ENCODE measurements at regions not wholly inside any gene's neighbourhood (a gene's known extent, or its start where the extent isn't known, plus 50 kb on each side); places are given as distances from the start of the nearest gene placed in this dataset.

DNA sequence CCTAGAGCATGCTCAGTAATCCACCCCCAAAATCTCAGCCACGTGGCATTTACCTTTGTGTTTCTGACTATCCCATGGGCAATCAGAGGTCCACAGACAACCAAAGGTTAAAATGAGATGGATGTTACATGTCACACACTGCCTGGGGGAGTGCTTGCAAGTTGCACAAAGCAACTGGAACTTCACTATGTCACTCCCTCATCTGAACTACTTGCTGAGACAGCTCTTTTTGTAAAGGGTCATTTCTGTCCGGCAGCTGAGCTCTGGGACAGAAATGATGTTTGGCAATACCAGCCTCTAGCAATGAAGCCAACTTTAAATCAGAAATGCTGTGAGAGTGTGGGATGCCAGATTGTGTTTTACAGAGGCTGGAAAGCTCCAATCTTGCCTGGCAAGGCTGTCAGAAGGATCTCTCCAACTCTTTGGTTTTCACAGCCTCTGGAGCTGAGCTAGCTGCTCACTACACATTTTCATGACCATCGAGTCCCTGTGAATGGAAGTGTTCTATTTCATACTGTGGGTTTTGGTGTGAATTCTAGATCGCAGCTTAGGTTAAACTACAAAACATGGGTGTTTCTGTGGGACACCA is 66.3 kb upstream of the TMEM215 start:
- TF ChIP-seq, protein P1, sequence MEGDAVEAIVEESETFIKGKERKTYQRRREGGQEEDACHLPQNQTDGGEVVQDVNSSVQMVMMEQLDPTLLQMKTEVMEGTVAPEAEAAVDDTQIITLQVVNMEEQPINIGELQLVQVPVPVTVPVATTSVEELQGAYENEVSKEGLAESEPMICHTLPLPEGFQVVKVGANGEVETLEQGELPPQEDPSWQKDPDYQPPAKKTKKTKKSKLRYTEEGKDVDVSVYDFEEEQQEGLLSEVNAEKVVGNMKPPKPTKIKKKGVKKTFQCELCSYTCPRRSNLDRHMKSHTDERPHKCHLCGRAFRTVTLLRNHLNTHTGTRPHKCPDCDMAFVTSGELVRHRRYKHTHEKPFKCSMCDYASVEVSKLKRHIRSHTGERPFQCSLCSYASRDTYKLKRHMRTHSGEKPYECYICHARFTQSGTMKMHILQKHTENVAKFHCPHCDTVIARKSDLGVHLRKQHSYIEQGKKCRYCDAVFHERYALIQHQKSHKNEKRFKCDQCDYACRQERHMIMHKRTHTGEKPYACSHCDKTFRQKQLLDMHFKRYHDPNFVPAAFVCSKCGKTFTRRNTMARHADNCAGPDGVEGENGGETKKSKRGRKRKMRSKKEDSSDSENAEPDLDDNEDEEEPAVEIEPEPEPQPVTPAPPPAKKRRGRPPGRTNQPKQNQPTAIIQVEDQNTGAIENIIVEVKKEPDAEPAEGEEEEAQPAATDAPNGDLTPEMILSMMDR (IDR thresholded peaks at IDR 0.05; ENCODE audit: low read depth, low read length) = no peak
- TF ChIP-seq POLR2A (IDR thresholded peaks at IDR 0.05; ENCODE audit: extremely low read depth, insufficient read length) = no peak
- TF ChIP-seq, protein P2, sequence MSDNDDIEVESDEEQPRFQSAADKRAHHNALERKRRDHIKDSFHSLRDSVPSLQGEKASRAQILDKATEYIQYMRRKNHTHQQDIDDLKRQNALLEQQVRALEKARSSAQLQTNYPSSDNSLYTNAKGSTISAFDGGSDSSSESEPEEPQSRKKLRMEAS (IDR thresholded peaks at IDR 0.05; ENCODE audit: low read depth, low read length) = no peak
- TF ChIP-seq MYC (IDR thresholded peaks at IDR 0.05; ENCODE audit: low read depth, low read length) = no peak
- no peak for DNase-seq (ENCODE audit: low read depth)
- no peak overlapping the region for H3K4me3 ChIP-seq (ENCODE audit: low read depth, low read length)

DNA sequence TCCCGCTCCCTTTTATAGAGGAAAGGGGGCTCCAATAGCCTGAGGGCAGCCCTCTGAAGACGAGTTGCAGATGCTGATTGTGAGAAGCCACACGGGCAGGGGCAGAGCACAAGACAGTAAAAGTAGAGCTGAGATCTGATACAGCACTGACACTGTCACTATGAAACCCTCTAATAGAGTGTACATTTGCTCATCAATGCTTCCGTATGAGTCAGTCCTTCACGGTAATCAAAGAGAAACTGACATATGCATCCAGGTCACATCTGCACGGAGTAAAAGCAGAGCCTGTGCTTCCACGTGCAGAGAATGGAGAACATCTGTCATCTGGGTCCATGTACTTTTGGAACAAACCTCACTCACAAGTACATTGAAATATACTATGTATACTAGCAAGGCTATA is 60.6 kb upstream of the TMEM215 start:
- TF ChIP-seq, protein P2 (IDR thresholded peaks at IDR 0.05; ENCODE audit: low read depth, low read length) = no peak
- TF ChIP-seq POLR2A (IDR thresholded peaks at IDR 0.05; ENCODE audit: extremely low read depth, insufficient read length) = no peak
- TF ChIP-seq MYC (IDR thresholded peaks at IDR 0.05; ENCODE audit: low read depth, low read length) = no peak
- TF ChIP-seq, protein P1 (IDR thresholded peaks at IDR 0.05; ENCODE audit: low read depth, low read length) = no peak
- DNase-seq (ENCODE audit: low read depth) = no peak
- no peak overlapping the region for H3K4me3 ChIP-seq (ENCODE audit: low read depth, low read length)

DNA sequence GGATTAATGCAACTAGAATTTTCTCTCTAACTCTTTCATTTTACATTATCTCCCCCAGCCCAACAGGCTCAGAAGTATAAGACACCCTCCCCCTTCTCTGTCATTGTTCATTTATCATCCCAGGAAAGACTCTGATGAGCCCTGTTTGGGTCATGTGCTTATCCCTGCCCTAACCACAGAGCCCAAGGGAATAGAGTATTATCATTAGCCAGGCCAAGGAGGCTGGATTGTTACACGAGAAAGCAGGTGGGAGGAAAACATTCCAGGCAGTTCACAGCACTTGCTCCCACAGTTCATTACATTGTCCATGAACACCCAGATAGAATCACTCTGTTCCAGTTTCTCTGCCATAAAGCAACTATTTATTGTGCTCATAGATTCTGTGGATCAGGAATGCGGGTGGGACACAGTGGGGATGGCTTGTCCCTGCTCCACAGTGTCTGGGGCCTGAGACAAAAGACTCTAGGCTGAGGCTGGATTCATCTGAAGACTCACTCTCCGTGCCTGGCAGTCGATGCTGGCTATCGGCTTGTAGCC is 59.5 kb upstream of the TMEM215 start:
- TF ChIP-seq, protein P1 (IDR thresholded peaks at IDR 0.05; ENCODE audit: low read depth, low read length) = no peak
- TF ChIP-seq, protein P2 (IDR thresholded peaks at IDR 0.05; ENCODE audit: low read depth, low read length) = no peak
- TF ChIP-seq POLR2A (IDR thresholded peaks at IDR 0.05; ENCODE audit: extremely low read depth, insufficient read length) = no peak
- no peak overlapping the region for H3K4me3 ChIP-seq (ENCODE audit: low read depth, low read length)
- DNase-seq (ENCODE audit: low read depth) = no peak

DNA sequence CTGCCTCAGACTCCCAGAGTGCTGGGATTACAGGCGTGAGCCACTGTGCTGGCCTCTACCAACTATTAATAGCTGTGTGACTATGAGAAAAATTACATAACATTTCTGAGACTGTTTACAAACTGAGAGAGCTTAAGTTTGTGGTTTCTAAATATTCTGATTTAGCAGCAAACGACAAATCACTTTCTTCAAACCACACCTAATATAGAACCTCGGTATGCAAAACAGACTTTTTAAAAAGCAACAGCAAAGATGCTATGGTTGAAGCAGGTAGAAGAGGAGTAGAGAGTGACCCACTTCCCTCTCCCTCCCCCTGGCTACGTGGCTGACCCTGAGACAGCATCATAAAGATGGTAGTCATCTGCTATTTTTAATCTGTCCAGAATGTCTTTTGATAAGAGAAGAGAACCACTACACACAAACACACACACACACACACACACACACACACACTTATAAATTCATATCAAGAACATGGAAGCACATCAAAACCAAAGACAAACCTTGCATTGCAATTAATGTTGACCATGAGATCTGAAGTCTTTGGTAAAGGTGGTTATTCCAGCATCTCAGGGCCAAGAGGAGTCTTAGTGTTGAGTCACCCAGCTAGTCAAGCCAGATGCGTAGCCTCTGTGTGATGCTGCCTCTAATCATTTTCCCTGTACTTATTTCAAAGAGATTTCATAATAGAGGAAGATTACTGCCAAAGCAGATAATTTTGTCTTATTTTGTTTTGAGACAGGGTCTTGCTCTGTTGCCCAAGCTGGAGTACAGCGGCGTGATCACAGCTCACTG is 58.1 kb upstream of the TMEM215 start:
- no peak for DNase-seq (ENCODE audit: low read depth)
- no peak for TF ChIP-seq POLR2A (IDR thresholded peaks at IDR 0.05; ENCODE audit: extremely low read depth, insufficient read length)
- no peak overlapping the region for H3K4me3 ChIP-seq (ENCODE audit: low read depth, low read length)

DNA sequence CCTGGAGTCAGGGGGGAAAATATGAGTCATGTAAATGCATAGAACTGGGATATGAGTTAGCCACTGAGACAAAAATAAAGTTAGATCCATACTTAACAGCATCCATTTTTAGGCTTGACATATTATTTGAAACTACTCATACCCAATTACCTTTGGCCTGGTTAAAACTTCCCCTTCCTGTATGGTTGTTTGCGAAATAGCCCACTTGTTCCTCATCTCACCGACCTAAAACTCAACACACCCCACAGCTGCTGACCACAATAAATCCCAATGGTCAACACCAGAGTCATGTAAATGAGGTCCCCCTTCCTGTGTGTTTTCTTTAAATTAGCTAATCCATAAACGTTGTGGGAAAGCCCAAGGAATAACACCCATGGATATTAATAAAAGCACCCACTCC is 55.2 kb upstream of the TMEM215 start:
- no peak overlapping the region for H3K4me3 ChIP-seq (ENCODE audit: low read depth, low read length)
- TF ChIP-seq POLR2A (IDR thresholded peaks at IDR 0.05; ENCODE audit: extremely low read depth, insufficient read length) (no peak), MYC (IDR thresholded peaks at IDR 0.05; ENCODE audit: low read depth, low read length) (no peak)
- TF ChIP-seq, protein P2 (IDR thresholded peaks at IDR 0.05; ENCODE audit: low read depth, low read length) = no peak
- TF ChIP-seq, protein P1 (IDR thresholded peaks at IDR 0.05; ENCODE audit: low read depth, low read length) = no peak
- DNase-seq (ENCODE audit: low read depth) = peak; percentile 85
